CD4-positive, alpha-beta T cell treated with Interleukin-6 for 4 hours (primary cell): ENCODE measurements at regions not wholly inside any gene's neighbourhood (a gene's known extent, or its start where the extent isn't known, plus 50 kb on each side); places are given as distances from the start of the nearest gene placed in this dataset.
"Not testable (repeated sequence)": the region's sequence is repeated elsewhere in the genome, so short reads cannot be mapped to it uniquely, and the experiment has no call there.

Experiments
- DNase-seq: peaks from one replicate; pipeline ENCODE4 v3.0.0-alpha.2; 2020; ENCODE audit warnings: mixed read lengths

- DNase-seq, result no peak
Measured at GRCh38 chr6:164690702-164691500, 618.5 kb downstream of the C6orf118 start.

GRCh38 chr6:164690241-164690640, 619.2 kb downstream of the C6orf118 start:
- DNase-seq, result no peak

- DNase-seq, result no peak
Measured at GRCh38 chr6:164665328-164665727, 644.1 kb downstream of the C6orf118 start.

- no peak for DNase-seq
Measured at GRCh38 chr6:164663634-164664033, 645.8 kb downstream of the C6orf118 start.

- DNase-seq, result no peak
Measured at GRCh38 chr6:164661716-164662115, 647.7 kb downstream of the C6orf118 start.

- no peak for DNase-seq
Measured at GRCh38 chr6:164660781-164661180, 648.6 kb downstream of the C6orf118 start.

- DNase-seq, result no peak
Measured at GRCh38 chr6:164640956-164641355, 668.4 kb downstream of the C6orf118 start.

GRCh38 chr6:164628302-164628931, 681.0 kb downstream of the C6orf118 start:
- no peak for DNase-seq

GRCh38 chr6:164616917-164617524, 692.4 kb downstream of the C6orf118 start:
- no peak for DNase-seq

- DNase-seq, result no peak
Measured at GRCh38 chr6:164612751-164613150, 696.7 kb downstream of the C6orf118 start.

- not testable (repeated sequence) for DNase-seq
Measured at GRCh38 chr6:164610859-164611258, 698.5 kb downstream of the C6orf118 start.

- not testable (repeated sequence) for DNase-seq
Measured at GRCh38 chr6:164602415-164602814, 707.0 kb downstream of the C6orf118 start.

- no peak for DNase-seq
Measured at GRCh38 chr6:164581563-164581962, 727.8 kb downstream of the C6orf118 start.

- no peak for DNase-seq
Measured at GRCh38 chr6:164579035-164579434, 730.4 kb downstream of the C6orf118 start.

GRCh38 chr6:164578616-164579015, 730.8 kb downstream of the C6orf118 start:
- DNase-seq, result no peak

GRCh38 chr6:164570801-164571200, 738.6 kb downstream of the C6orf118 start:
- no peak for DNase-seq

- no peak for DNase-seq
Measured at GRCh38 chr6:164569509-164569908, 739.9 kb downstream of the C6orf118 start.

- DNase-seq, result no peak
Measured at GRCh38 chr6:164563924-164564323, 745.5 kb downstream of the C6orf118 start.

- no peak for DNase-seq
Measured at GRCh38 chr6:164561656-164562055, 747.7 kb downstream of the C6orf118 start.

GRCh38 chr6:164554700-164555476, 754.5 kb downstream of the C6orf118 start:
- no peak for DNase-seq

GRCh38 chr6:164554226-164554625, 755.2 kb downstream of the C6orf118 start:
- DNase-seq, result no peak

- no peak for DNase-seq
Measured at GRCh38 chr6:164551706-164552105, 757.7 kb downstream of the C6orf118 start.

- DNase-seq, result no peak
Measured at GRCh38 chr6:164547076-164547475, 762.3 kb downstream of the C6orf118 start.
